LoVo (cell line): ENCODE measurements at regions not wholly inside any gene's neighbourhood (a gene's known extent, or its start where the extent isn't known, plus 50 kb on each side); places are given as distances from the start of the nearest gene placed in this dataset.
"Not testable (repeated sequence)": the region's sequence is repeated elsewhere in the genome, so short reads cannot be mapped to it uniquely, and the experiment has no call there.

ENCODE experiments used
- DNase-seq: peaks from one replicate; pipeline ENCODE4 v3.0.0-alpha.2; 2016; ENCODE audit warnings: low spot score

- no peak for DNase-seq
These were observed 230.0 kb upstream of the MGAT5 start for GRCh38 chr2:134023854-134024253.

- DNase-seq, result no peak
These were observed 225.9 kb upstream of the MGAT5 start for GRCh38 chr2:134027980-134028379.

GRCh38 chr2:134029418-134029817 is 224.5 kb upstream of the MGAT5 start:
- DNase-seq, result no peak

- DNase-seq, result no peak
These were observed 222.3 kb upstream of the MGAT5 start for GRCh38 chr2:134031539-134031938.

- no peak for DNase-seq
These were observed 218.1 kb upstream of the MGAT5 start for GRCh38 chr2:134035605-134036370.

- no peak for DNase-seq
These were observed 213.8 kb upstream of the MGAT5 start for GRCh38 chr2:134039912-134040581.

GRCh38 chr2:134040626-134041172 is 213.2 kb upstream of the MGAT5 start:
- DNase-seq, result not testable (repeated sequence)

GRCh38 chr2:134041877-134042276 is 212.0 kb upstream of the MGAT5 start:
- DNase-seq, result no peak

GRCh38 chr2:134043028-134043427 is 210.8 kb upstream of the MGAT5 start:
- not testable (repeated sequence) for DNase-seq

- DNase-seq, result no peak
These were observed 201.7 kb upstream of the MGAT5 start for GRCh38 chr2:134052173-134052572.

GRCh38 chr2:134056173-134056572 is 197.7 kb upstream of the MGAT5 start:
- no peak for DNase-seq

GRCh38 chr2:134061066-134061465 is 192.8 kb upstream of the MGAT5 start:
- DNase-seq, result not testable (repeated sequence)

- DNase-seq, result not testable (repeated sequence)
These were observed 191.6 kb upstream of the MGAT5 start for GRCh38 chr2:134062235-134062634.

GRCh38 chr2:134063916-134064315 is 190.0 kb upstream of the MGAT5 start:
- DNase-seq, result not testable (repeated sequence)

- DNase-seq, result no peak
These were observed 183.6 kb upstream of the MGAT5 start for GRCh38 chr2:134070281-134070741.

- DNase-seq, result no peak
These were observed 181.5 kb upstream of the MGAT5 start for GRCh38 chr2:134072341-134072740.

GRCh38 chr2:134073023-134073422 is 180.8 kb upstream of the MGAT5 start:
- no peak for DNase-seq

- DNase-seq, result no peak
These were observed 179.3 kb upstream of the MGAT5 start for GRCh38 chr2:134074619-134075018.

GRCh38 chr2:134075204-134075603 is 178.7 kb upstream of the MGAT5 start:
- no peak for DNase-seq

- DNase-seq, result no peak
These were observed 175.5 kb upstream of the MGAT5 start for GRCh38 chr2:134078354-134078753.

- DNase-seq, result no peak
These were observed 174.5 kb upstream of the MGAT5 start for GRCh38 chr2:134079373-134079772.

- no peak for DNase-seq
These were observed 173.3 kb upstream of the MGAT5 start for GRCh38 chr2:134080386-134081089.
